Ovary (tissue), 3 donors: ENCODE measurements at regions not wholly inside any gene's neighbourhood (a gene's known extent, or its start where the extent isn't known, plus 50 kb on each side); places are given as distances from the start of the nearest gene placed in this dataset.

ENCODE experiments used
- EP300 ChIP-seq: sonication (generic); formaldehyde crosslinking; IDR thresholded peaks from one replicate; pipeline ENCODE4 v1.6.1; 2017; ENCODE audit warnings: antibody characterized with exemption
- POLR2A ChIP-seq: fragments of 450-650 bp; IDR thresholded peaks from one replicate; pipeline ENCODE4 v1.6.1; 2017; ENCODE audit warnings: antibody characterized with exemption, mild to moderate bottlenecking, moderate library complexity
- TF ChIP-seq, protein P1 (sequence below), 3 donors: fragments of 450-650 bp in 2 of 3; fragments of 200-600 bp in 1 of 3; IDR thresholded peaks; one replicate each; pipeline versions ENCODE4 v1.5.1 to v1.8.0; 2016 to 2022; ENCODE audit warnings: antibody characterized with exemption in 3 of 3, mild to moderate bottlenecking in 1 of 3
- donor health status: DM: no; HTN: no; CAD: no.

DNA sequence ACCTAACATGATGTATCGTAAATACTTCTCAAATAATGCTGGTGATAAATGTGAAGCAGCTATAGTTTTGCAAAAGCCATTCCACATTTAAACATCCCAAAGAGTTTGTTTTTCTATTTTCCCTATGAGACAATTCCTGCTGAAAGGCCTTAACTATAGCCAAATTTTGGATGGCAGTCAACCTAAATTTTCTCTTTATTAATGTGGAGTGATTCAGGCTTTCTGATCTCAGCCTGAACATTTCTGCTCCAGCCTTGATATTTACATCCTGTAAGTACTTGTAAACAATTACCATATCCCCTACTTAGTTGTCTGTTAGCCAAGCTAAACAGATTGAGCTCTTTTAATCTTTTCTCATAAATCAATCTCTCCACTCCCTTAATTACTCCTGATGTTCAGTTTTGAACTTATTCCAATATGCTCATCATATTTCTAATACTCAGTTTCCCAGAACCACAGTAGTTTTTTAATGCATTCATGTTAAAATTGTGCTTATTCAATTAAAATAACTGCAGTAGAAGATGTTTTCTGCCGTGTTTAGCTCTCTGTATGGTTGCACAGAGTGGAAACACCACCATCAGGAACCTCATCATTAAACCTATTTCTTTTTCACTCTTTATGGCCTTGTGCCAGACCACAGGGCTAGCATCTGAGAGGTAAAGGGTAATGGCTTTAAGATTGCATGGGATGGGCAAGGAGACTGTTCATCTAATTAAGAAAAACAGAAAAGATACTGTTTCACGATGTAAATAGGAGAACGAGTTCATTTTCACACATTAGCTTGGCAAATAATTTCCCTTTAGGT, 1235.2 kb upstream of the SLC10A2 start:
- TF ChIP-seq, protein P1, sequence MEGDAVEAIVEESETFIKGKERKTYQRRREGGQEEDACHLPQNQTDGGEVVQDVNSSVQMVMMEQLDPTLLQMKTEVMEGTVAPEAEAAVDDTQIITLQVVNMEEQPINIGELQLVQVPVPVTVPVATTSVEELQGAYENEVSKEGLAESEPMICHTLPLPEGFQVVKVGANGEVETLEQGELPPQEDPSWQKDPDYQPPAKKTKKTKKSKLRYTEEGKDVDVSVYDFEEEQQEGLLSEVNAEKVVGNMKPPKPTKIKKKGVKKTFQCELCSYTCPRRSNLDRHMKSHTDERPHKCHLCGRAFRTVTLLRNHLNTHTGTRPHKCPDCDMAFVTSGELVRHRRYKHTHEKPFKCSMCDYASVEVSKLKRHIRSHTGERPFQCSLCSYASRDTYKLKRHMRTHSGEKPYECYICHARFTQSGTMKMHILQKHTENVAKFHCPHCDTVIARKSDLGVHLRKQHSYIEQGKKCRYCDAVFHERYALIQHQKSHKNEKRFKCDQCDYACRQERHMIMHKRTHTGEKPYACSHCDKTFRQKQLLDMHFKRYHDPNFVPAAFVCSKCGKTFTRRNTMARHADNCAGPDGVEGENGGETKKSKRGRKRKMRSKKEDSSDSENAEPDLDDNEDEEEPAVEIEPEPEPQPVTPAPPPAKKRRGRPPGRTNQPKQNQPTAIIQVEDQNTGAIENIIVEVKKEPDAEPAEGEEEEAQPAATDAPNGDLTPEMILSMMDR (IDR thresholded peaks at IDR 0.05): no peak
- no peak for TF ChIP-seq POLR2A
- TF ChIP-seq EP300: no peak
